ENCODE measurements at regions not wholly inside any gene's neighbourhood (a gene's known extent, or its start where the extent isn't known, plus 50 kb on each side); places are given as distances from the start of the nearest gene placed in this dataset.
A peak's percentile ranks its signal among the peaks of the same experiment; 100 is the strongest.

DNA sequence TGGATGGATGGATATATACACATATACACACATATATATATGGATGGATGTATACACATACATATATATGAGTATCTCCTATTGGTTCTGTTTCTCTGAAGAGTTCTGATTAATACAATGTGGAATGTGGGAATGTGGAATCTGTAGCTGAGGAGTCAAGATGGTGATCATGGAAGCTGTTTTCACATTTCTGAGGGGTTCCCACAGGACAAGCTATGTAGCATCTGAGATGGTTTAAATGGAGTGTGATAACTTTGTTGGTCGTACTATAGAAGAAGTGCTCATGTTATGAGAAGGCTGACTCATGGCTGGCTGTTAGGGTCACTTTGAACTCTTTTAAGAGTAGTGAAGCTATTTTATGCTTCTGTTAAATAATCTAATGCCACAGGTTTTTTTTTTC is 279.7 kb downstream of the MEIS1 start:
- Mint-ChIP-seq H3K27me3 (ENCODE audit: low read depth, poor library complexity) (no peaks in the 10 kb centered on the region), H3K36me3 (ENCODE audit: low read depth) (peaks cover 6% of the 10 kb centered on the region), H3K9me3 (no peaks in the 10 kb centered on the region), H3K4me1 (peaks cover 39% of the 10 kb centered on the region), H3K27ac (no peak overlapping the region), H3K4me3 (no peak overlapping the region)
- no peak for DNase-seq
- TF ChIP-seq, protein P1, sequence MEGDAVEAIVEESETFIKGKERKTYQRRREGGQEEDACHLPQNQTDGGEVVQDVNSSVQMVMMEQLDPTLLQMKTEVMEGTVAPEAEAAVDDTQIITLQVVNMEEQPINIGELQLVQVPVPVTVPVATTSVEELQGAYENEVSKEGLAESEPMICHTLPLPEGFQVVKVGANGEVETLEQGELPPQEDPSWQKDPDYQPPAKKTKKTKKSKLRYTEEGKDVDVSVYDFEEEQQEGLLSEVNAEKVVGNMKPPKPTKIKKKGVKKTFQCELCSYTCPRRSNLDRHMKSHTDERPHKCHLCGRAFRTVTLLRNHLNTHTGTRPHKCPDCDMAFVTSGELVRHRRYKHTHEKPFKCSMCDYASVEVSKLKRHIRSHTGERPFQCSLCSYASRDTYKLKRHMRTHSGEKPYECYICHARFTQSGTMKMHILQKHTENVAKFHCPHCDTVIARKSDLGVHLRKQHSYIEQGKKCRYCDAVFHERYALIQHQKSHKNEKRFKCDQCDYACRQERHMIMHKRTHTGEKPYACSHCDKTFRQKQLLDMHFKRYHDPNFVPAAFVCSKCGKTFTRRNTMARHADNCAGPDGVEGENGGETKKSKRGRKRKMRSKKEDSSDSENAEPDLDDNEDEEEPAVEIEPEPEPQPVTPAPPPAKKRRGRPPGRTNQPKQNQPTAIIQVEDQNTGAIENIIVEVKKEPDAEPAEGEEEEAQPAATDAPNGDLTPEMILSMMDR (IDR thresholded peaks at IDR 0.05) = no peak

DNA sequence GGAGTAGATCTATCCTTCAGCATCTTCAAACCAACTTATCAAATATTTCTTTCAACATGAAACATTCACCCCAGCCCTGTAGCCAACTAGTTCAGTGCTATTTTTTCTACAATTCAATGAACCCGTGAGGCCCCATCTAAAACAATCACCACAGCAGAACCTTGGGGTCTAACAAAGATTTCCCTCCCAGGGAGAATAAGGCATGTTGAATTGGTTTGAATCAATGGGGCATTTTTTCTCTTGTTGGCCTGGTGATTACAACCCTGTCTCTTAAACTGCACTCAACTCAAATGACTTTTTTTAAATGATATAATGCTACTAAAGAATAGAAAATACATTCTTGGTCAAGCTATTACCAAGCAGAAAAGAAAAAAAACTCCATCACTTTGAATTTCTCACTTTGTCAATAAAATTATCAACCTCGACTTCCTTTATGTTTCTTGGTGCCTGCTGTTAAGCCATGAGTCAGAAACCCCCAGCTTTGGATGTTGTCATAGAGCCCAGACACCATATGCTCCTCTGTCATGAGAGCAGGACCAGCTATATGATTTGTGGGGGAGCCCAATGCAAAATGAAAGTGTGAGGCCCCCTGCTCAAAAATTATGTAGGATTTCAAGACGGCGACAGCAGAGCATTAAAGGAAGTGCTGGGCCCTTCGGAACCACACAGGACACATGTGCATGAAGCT is 282.4 kb downstream of the MEIS1 start:
- peaks cover 33% of the 10 kb centered on the region for H3K4me1 Mint-ChIP-seq
- H3K36me3 Mint-ChIP-seq (ENCODE audit: low read depth) = peaks cover 12% of the 10 kb centered on the region
- H3K27me3 Mint-ChIP-seq (ENCODE audit: low read depth, poor library complexity) = peaks cover 6% of the 10 kb centered on the region
- H3K9me3 Mint-ChIP-seq = peaks cover 3% of the 10 kb centered on the region
- TF ChIP-seq, protein P1 (IDR thresholded peaks at IDR 0.05) = no peak
- H3K4me3 Mint-ChIP-seq = no peak overlapping the region
- no peak for DNase-seq
- no peak overlapping the region for H3K27ac Mint-ChIP-seq

DNA sequence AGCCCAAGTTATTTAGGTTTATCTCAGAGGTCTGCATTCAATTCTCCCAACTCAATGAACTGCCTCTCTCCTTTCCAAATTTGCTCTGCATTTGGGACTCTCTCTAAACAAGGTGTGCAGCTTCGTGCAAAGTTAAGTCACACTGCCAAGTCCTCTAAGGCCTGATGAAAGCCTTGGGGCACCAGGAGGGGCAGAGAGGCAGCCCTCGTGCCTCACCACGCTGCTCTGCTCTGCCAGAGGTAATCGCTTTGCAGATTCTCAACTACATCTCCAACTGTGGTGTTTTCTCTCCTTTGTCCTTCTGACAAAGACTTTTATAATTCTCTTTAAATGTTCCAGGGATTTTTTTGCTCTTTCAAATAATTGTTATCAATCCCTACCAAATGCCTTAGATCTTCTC is 283.0 kb downstream of the MEIS1 start:
- TF ChIP-seq, protein P1 (IDR thresholded peaks at IDR 0.05) = no peak
- Mint-ChIP-seq H3K27ac (peak overlapping the region; percentile 32), H3K9me3 (peaks cover 3% of the 10 kb centered on the region), H3K27me3 (ENCODE audit: low read depth, poor library complexity) (peaks cover 6% of the 10 kb centered on the region), H3K4me1 (peaks cover 31% of the 10 kb centered on the region), H3K4me3 (no peak overlapping the region), H3K36me3 (ENCODE audit: low read depth) (peaks cover 11% of the 10 kb centered on the region)
- no peak for DNase-seq

DNA sequence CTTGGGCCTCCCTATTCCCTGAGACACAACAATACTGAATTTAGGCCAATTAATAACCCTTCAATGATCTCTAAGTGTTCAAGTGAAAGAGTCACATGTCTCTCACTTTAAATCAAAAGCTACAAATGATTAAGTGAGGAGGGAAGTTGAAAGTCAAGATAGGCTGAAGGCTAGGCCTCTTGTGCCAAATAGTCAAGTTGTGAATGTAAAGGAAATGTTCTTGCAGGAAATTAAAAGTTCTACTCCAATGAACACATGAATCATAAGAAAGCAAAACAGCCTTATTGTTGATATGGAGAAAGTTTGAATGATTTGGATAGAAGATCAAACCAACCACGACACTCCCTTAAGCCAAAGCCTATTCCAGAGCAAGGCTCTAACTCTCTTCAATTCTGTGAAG is 286.9 kb downstream of the MEIS1 start:
- no peak for DNase-seq
- Mint-ChIP-seq H3K4me1 (peaks cover 30% of the 10 kb centered on the region), H3K4me3 (no peak overlapping the region), H3K27ac (no peak overlapping the region), H3K36me3 (ENCODE audit: low read depth) (peaks cover 6% of the 10 kb centered on the region), H3K9me3 (peaks cover 3% of the 10 kb centered on the region), H3K27me3 (ENCODE audit: low read depth, poor library complexity) (peaks cover 11% of the 10 kb centered on the region)
- TF ChIP-seq, protein P1 (IDR thresholded peaks at IDR 0.05) = no peak

DNA sequence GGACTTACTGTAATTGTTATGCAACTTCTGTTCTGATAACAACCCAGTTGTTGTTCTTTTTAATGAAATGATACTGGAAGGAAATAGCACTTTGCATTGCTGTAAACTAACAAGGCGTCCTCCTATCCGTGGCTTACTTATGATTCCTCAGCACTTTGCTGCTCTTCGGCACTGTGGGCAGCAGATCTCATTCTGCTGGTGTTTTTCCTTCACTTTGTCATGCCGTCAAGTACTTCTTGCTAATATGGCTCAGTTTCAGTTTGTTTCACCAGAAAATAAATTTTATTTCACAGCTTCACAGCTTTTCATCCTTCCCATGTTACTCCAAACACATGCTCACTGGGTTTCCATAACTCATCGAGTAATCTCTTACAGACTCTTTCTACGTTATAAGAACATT is 289.3 kb downstream of the MEIS1 start:
- peaks cover 11% of the 10 kb centered on the region for H3K27me3 Mint-ChIP-seq (ENCODE audit: low read depth, poor library complexity)
- no peak overlapping the region for H3K4me3 Mint-ChIP-seq
- peaks cover 3% of the 10 kb centered on the region for H3K9me3 Mint-ChIP-seq
- H3K36me3 Mint-ChIP-seq (ENCODE audit: low read depth) = peaks cover 6% of the 10 kb centered on the region
- DNase-seq = no peak
- TF ChIP-seq, protein P1 (IDR thresholded peaks at IDR 0.05) = no peak
- peak overlapping the region; percentile 15 for H3K27ac Mint-ChIP-seq
- peaks cover 23% of the 10 kb centered on the region for H3K4me1 Mint-ChIP-seq

All from nephron progenitor cell (in vitro differentiated cells).